Endodermal cell (in vitro differentiated cells): ENCODE measurements at regions not wholly inside any gene's neighbourhood (a gene's known extent, or its start where the extent isn't known, plus 50 kb on each side); places are given as distances from the start of the nearest gene placed in this dataset.

Experiments used
- DNase-seq: peaks from one replicate; pipeline ENCODE4 v3.0.0-alpha.2; 2017
- H3K27ac ChIP-seq: 2 replicates; pipeline ENCODE4 v1.5.1; 2013; ENCODE audit warnings: mild to moderate bottlenecking, low read depth, low read length, moderate library complexity
- H3K27me3 ChIP-seq: 2 replicates; pipeline ENCODE4 v1.6.1; 2013; ENCODE audit warnings: mild to moderate bottlenecking, low read length, moderate library complexity; ENCODE audit not compliant: insufficient read depth, control insufficient read depth, poor library complexity, severe bottlenecking
- H3K36me3 ChIP-seq: 2 replicates; pipeline ENCODE4 v1.7.0; 2013; ENCODE audit warnings: mild to moderate bottlenecking, low read length, moderate library complexity; ENCODE audit not compliant: control insufficient read depth, insufficient read depth
- H3K4me1 ChIP-seq: one replicate; pipeline ENCODE4 v1.7.0; 2013; ENCODE audit warnings: low read length; ENCODE audit not compliant: control insufficient read depth, insufficient read depth
- H3K4me3 ChIP-seq: 2 replicates; pipeline ENCODE4 v1.5.1; 2013; ENCODE audit warnings: mild to moderate bottlenecking, low read length, moderate library complexity
- H3K9ac ChIP-seq: 2 replicates; pipeline ENCODE4 v1.6.1; 2013; ENCODE audit warnings: mild to moderate bottlenecking, low read length, moderate library complexity; ENCODE audit not compliant: poor library complexity, severe bottlenecking; ENCODE audit errors: extremely low read depth
- H3K9me3 ChIP-seq: 2 replicates; pipeline ENCODE4 v1.6.1; 2013; ENCODE audit warnings: mild to moderate bottlenecking, low read length, moderate library complexity; ENCODE audit not compliant: control insufficient read depth
- H3K27ac Mint-ChIP-seq: 2 replicates; pipeline ENCODE4 v1.8.0; 2020; ENCODE audit warnings: mixed read lengths
- H3K27me3 Mint-ChIP-seq: 2 replicates; pipeline ENCODE4 v1.8.0; 2021; ENCODE audit warnings: mild to moderate bottlenecking, mixed read lengths; ENCODE audit not compliant: insufficient read depth
- H3K36me3 Mint-ChIP-seq: 2 replicates; pipeline ENCODE4 v1.8.0; 2020; ENCODE audit warnings: low read depth, mixed read lengths
- H3K4me1 Mint-ChIP-seq: 2 replicates; pipeline ENCODE4 v1.8.0; 2020; ENCODE audit warnings: mixed read lengths
- H3K4me3 Mint-ChIP-seq: 2 replicates; pipeline ENCODE4 v1.8.0; 2020; ENCODE audit warnings: mild to moderate bottlenecking, moderate library complexity, mixed read lengths
- H3K9me3 Mint-ChIP-seq: 2 replicates; pipeline ENCODE4 v1.8.0; 2020; ENCODE audit warnings: mild to moderate bottlenecking, mixed read lengths
- WGBS, 2 experiments: methylation state at CpG; one replicate each; pipeline versions ENCODE4 v1.1.5 to v1.1.7; 2013; ENCODE audit warnings: missing lambda C conversion rate in 2 of 2, mixed read lengths in 1 of 2; ENCODE audit not compliant: insufficient coverage in 1 of 2, insufficient read length in 1 of 2; 5-methylcytosine and 5-hydroxymethylcytosine counted together
- TF ChIP-seq, protein P1 (sequence below): fragments of 200-600 bp; sonication (generic); conservative IDR thresholded peaks from 2 replicates; pipeline ENCODE4 v1.5.0; 2021; ENCODE audit warnings: antibody characterized with exemption, mild to moderate bottlenecking

DNA sequence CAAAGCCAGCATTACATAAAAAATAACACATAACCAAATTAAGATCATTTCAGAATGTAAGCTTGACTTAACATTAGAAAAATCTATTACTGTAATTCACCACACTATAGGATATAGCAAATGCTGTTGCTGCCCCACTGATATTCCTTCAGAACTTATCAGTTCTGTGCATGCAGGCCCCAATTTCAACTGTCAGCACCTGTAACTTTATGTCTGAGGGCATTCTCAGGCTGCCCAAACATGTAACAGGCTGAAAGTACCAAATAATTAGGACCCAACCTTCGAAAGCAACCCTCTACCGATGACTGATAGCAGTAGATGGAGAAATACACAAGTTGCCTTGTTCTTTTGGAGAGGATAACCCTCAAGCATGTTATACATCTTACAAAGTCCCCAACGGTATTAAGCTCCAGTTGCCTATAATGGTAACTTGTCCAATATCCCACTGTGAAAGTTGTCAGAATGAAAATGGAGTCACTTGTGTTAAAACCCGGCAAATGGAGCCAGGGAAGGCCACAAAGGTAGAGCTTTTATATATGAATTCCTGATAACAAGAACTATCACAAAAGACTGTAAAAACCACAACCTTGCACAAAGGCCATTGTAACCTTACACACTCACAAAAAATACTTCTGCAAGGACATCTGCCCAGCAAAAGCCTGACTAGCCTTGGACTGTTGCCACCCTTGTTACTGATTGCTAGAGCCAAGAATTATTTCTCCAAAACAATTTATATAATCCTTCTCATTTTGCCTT is 66.9 kb upstream of the ZNF746 start:
- Mint-ChIP-seq H3K4me3 (no peak overlapping the region), H3K36me3 (peaks cover 58% of the 10 kb centered on the region)
- WGBS, 2 experiments, result 86 to 94% methylated on average over 1 to 4 of the region's 4 CpGs

DNA sequence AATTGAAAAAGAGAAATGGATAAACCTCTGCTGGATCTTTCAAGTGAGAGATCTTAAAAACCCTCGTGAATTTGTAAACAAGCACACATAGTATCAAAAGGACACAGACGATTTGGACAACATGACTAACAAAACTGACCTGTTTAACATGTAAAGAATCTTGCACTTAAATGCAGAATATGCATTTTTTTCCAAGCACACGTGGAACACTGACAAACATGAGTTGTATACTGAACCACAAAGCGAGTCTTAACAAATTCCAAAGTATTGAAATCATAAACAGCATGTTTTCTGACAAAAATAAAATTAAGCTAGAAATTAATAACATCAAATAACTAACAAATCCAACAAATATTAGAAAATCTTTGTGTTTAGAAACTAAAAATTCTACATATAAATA is 65.0 kb upstream of the ZNF746 start:
- no peaks in the 10 kb centered on the region for H3K27me3 ChIP-seq
- Mint-ChIP-seq H3K4me1 (no peaks in the 10 kb centered on the region), H3K27ac (no peak overlapping the region), H3K4me3 (no peak overlapping the region), H3K36me3 (peaks cover 60% of the 10 kb centered on the region), H3K9me3 (no peaks in the 10 kb centered on the region), H3K27me3 (no peaks in the 10 kb centered on the region)
- no peaks in the 10 kb centered on the region for H3K9me3 ChIP-seq
- TF ChIP-seq, protein P1, sequence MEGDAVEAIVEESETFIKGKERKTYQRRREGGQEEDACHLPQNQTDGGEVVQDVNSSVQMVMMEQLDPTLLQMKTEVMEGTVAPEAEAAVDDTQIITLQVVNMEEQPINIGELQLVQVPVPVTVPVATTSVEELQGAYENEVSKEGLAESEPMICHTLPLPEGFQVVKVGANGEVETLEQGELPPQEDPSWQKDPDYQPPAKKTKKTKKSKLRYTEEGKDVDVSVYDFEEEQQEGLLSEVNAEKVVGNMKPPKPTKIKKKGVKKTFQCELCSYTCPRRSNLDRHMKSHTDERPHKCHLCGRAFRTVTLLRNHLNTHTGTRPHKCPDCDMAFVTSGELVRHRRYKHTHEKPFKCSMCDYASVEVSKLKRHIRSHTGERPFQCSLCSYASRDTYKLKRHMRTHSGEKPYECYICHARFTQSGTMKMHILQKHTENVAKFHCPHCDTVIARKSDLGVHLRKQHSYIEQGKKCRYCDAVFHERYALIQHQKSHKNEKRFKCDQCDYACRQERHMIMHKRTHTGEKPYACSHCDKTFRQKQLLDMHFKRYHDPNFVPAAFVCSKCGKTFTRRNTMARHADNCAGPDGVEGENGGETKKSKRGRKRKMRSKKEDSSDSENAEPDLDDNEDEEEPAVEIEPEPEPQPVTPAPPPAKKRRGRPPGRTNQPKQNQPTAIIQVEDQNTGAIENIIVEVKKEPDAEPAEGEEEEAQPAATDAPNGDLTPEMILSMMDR, result no peak
- H3K27ac ChIP-seq, result no peak overlapping the region
- H3K9ac ChIP-seq, result no peak overlapping the region
- WGBS, 2 experiments, result 86 to 93% methylated on average over 3 to 4 of the region's 4 CpGs
- DNase-seq, result no peak
- peaks cover 49% of the 10 kb centered on the region for H3K36me3 ChIP-seq
- H3K4me1 ChIP-seq, result no peaks in the 10 kb centered on the region
- no peak overlapping the region for H3K4me3 ChIP-seq

More for the DNA sequence above, 66.9 kb upstream of the ZNF746 start:
- TF ChIP-seq, protein P1, result no peak
- Histone ChIP-seq H3K36me3 (peaks cover 47% of the 10 kb centered on the region), H3K4me1 (no peaks in the 10 kb centered on the region), H3K27ac (no peak overlapping the region), H3K4me3 (no peak overlapping the region), H3K9ac (no peak overlapping the region), H3K27me3 (no peaks in the 10 kb centered on the region), H3K9me3 (peaks cover 8% of the 10 kb centered on the region)
- Mint-ChIP-seq H3K4me1 (no peaks in the 10 kb centered on the region), H3K9me3 (peaks cover 4% of the 10 kb centered on the region), H3K27ac (no peak overlapping the region), H3K27me3 (no peaks in the 10 kb centered on the region)
- no peak for DNase-seq

DNA sequence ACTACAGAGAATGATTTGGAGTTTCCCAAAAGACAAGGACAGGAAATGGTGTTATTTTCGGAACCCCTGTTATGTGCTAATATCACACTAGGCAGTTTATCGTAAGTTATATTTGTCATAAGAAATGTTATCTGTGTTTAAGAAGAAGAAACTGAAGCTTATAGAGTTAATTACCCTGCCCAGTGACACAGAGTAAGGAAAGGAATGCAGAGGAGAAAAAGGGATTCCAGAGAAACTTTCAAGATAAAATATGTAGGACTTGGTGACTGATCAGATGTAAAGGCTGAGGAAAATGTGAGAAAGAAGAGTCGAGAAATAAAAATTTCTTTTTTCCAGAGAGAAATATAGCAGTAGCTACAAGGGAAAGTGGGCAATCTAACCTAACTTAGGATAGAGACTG is 63.5 kb upstream of the ZNF746 start:
- Histone ChIP-seq H3K9me3 (no peaks in the 10 kb centered on the region), H3K36me3 (peaks cover 43% of the 10 kb centered on the region), H3K4me1 (no peaks in the 10 kb centered on the region), H3K27ac (no peak overlapping the region), H3K4me3 (no peak overlapping the region), H3K27me3 (no peaks in the 10 kb centered on the region), H3K9ac (no peak overlapping the region)
- no peaks in the 10 kb centered on the region for H3K27me3 Mint-ChIP-seq
- no peak for DNase-seq
- H3K4me1 Mint-ChIP-seq, result no peaks in the 10 kb centered on the region
- 92 to 97% methylated on average over 3 of the region's 3 CpGs for WGBS, 2 experiments
- H3K27ac Mint-ChIP-seq, result no peak overlapping the region
- peaks cover 1% of the 10 kb centered on the region for H3K9me3 Mint-ChIP-seq
- TF ChIP-seq, protein P1, result no peak
- H3K36me3 Mint-ChIP-seq, result peaks cover 59% of the 10 kb centered on the region
- H3K4me3 Mint-ChIP-seq, result no peak overlapping the region
